ENCODE measurements at regions not wholly inside any gene's neighbourhood (a gene's known extent, or its start where the extent isn't known, plus 50 kb on each side); places are given as distances from the start of the nearest gene placed in this dataset.

DNA sequence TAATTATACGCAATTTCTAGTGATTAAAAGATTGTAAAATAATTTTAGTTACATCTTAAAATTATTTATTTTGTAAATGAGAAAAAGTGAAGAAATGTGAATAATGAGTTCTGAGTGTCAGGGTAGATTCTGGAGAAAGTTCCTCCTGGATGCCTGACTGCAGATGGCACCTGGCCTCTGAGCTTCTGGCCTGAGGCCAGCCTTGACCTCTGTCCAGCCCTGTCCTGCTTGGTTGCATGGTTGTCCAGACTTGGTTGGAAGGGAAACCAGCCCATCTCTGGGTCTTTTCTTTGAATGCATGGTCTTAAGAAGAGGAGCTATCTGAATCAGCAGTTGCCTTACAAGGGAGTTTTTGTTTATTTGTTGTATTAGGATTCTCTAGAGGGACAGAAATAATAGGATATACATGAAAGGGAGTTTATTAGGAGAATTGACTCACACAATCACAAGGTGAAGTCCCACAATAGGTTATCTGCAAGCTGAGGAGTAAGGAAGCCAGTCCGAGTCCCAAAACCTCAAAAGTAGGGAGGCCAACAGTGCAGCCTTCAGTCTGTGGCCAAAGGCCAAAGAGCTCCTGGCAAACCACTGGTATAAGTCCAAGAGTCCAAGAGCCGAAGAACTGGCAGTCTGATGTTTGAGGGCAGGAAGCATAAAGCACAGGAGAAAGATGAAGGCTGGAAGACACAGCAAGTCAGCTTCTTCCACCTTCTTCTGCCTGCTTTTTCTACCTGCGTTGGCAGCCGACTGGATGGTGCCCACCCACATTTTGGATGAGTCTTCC lies 385.8 kb downstream of the ZNF536 start:
- TF ChIP-seq, protein P1, sequence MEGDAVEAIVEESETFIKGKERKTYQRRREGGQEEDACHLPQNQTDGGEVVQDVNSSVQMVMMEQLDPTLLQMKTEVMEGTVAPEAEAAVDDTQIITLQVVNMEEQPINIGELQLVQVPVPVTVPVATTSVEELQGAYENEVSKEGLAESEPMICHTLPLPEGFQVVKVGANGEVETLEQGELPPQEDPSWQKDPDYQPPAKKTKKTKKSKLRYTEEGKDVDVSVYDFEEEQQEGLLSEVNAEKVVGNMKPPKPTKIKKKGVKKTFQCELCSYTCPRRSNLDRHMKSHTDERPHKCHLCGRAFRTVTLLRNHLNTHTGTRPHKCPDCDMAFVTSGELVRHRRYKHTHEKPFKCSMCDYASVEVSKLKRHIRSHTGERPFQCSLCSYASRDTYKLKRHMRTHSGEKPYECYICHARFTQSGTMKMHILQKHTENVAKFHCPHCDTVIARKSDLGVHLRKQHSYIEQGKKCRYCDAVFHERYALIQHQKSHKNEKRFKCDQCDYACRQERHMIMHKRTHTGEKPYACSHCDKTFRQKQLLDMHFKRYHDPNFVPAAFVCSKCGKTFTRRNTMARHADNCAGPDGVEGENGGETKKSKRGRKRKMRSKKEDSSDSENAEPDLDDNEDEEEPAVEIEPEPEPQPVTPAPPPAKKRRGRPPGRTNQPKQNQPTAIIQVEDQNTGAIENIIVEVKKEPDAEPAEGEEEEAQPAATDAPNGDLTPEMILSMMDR (IDR thresholded peaks at IDR 0.05; ENCODE audit: low read length), result no peak
- no peak for TF ChIP-seq EZH2 (optimal IDR thresholded peaks at IDR 0.05; ENCODE audit: low read depth, low read length)
- TF ChIP-seq EZH2phosphoT487 (IDR thresholded peaks at IDR 0.05; ENCODE audit: low read length), result no peak

Measured in MM.1S (cell line).